SK-N-SH (cell line): ENCODE measurements at regions not wholly inside any gene's neighbourhood (a gene's known extent, or its start where the extent isn't known, plus 50 kb on each side); places are given as distances from the start of the nearest gene placed in this dataset.

Source experiments
- CTCF ChIA-PET: fragments of 300-600, 350-600 bp; formaldehyde crosslinking; extraction: SDS; loops from one replicate; lab custom pipeline; 2021; lab: Yijun Ruan, JAX
- POLR2A ChIA-PET: fragments of 350-600 bp; sonication (Branson Sonifier 250); formaldehyde crosslinking; extraction: SDS; loops from one replicate; lab custom pipeline; 2020; ENCODE audit warnings: antibody characterized with exemption, inconsistent platforms; lab: Yijun Ruan, JAX
- DNase-seq: peaks from one replicate; pipeline ENCODE4 v3.0.0; 2012
- H2AFZ ChIP-seq: fragments of 200-600 bp; sonication (generic); 2 replicates; pipeline ENCODE4 v1.8.1; 2016; ENCODE audit warnings: antibody characterized with exemption, mild to moderate bottlenecking, low read depth
- H3F3A ChIP-seq: fragments of 200-600 bp; sonication (generic); replicated peaks from 2 replicates; pipeline ENCODE3; 2016; ENCODE audit warnings: antibody characterized with exemption, mild to moderate bottlenecking; ENCODE audit not compliant: insufficient read depth
- H3K27ac ChIP-seq, 2 experiments: fragments of 200-500 bp in 1 of 2; fragments of 200-600 bp in 1 of 2; sonication (Bioruptor generic) in 1 of 2; sonication (generic), shearing (Covaris generic) in 1 of 2; 2 replicates each; pipeline versions ENCODE4 v1.5.1 to v1.6.1; 2014 to 2016; ENCODE audit warnings: low read depth in 2 of 2, inconsistent platforms in 1 of 2, low read length in 1 of 2, mild to moderate bottlenecking in 1 of 2, mixed read lengths in 1 of 2
- H3K27me3 ChIP-seq: fragments of 200-600 bp; sonication (generic), shearing (Covaris generic); 2 replicates; pipeline ENCODE4 v1.6.1; 2016; ENCODE audit warnings: mixed run types; ENCODE audit not compliant: insufficient read depth
- H3K36me3 ChIP-seq, 2 experiments: fragments of 200-500 bp in 1 of 2; fragments of 200-600 bp in 1 of 2; sonication (Bioruptor generic) in 1 of 2; sonication (generic) in 1 of 2; replicated peaks in 1 of 2; 2 replicates each; pipeline versions ENCODE3 to v1.5.1; 2014 to 2016; ENCODE audit warnings: low read length in 1 of 2, mild to moderate bottlenecking in 1 of 2; ENCODE audit not compliant: insufficient read depth in 2 of 2, control insufficient read depth in 1 of 2
- H3K4me1 ChIP-seq, 2 experiments: fragments of 200-500 bp in 1 of 2; fragments of 200-600 bp in 1 of 2; sonication (Bioruptor generic) in 1 of 2; sonication (generic), shearing (Covaris generic) in 1 of 2; 2 replicates each; pipeline versions ENCODE4 v1.5.1 to v1.6.1; 2014 to 2016; ENCODE audit warnings: low read depth in 1 of 2, low read length in 1 of 2, mixed run types in 1 of 2; ENCODE audit not compliant: insufficient read depth in 2 of 2, control insufficient read depth in 1 of 2
- H3K4me2 ChIP-seq: fragments of 200-600 bp; sonication (generic), shearing (Covaris generic); 2 replicates; pipeline ENCODE4 v1.6.1; 2017; ENCODE audit warnings: mixed run types
- H3K4me3 ChIP-seq, 2 experiments: fragments of 200-500 bp in 1 of 2; fragments of 200-600 bp in 1 of 2; sonication (Bioruptor generic) in 1 of 2; sonication (generic), shearing (Covaris generic) in 1 of 2; 2 replicates each; pipeline versions ENCODE4 v1.5.1 to v1.8.1; 2014 to 2016; ENCODE audit warnings: low read depth in 2 of 2, inconsistent platforms in 1 of 2, low read length in 1 of 2, mild to moderate bottlenecking in 1 of 2, mixed read lengths in 1 of 2, moderate library complexity in 1 of 2
- H3K79me2 ChIP-seq: fragments of 200-600 bp; sonication (generic); 2 replicates; pipeline ENCODE4 v1.8.1; 2017; ENCODE audit warnings: mild to moderate bottlenecking; ENCODE audit not compliant: insufficient read depth
- H3K9ac ChIP-seq: fragments of 200-600 bp; sonication (generic); 2 replicates; pipeline ENCODE4 v1.6.1; 2017; ENCODE audit warnings: mixed run types
- H3K9me2 ChIP-seq: fragments of 200-600 bp; sonication (generic); 2 replicates; pipeline ENCODE4 v1.6.1; 2017; ENCODE audit warnings: mixed run types
- H3K9me3 ChIP-seq: fragments of 200-600 bp; sonication (generic); 2 replicates; pipeline ENCODE4 v1.6.1; 2017; ENCODE audit warnings: mixed run types, mild to moderate bottlenecking, moderate library complexity
- H4K20me1 ChIP-seq: fragments of 200-600 bp; sonication (generic); 2 replicates; pipeline ENCODE4 v1.6.1; 2017; ENCODE audit warnings: mild to moderate bottlenecking, mixed run types; ENCODE audit not compliant: insufficient read depth
- CTCF ChIP-seq: fragments of 200-600 bp; sonication (generic); IDR thresholded peaks from 2 replicates; pipeline ENCODE4 v1.6.1; 2017; ENCODE audit warnings: antibody characterized with exemption, mild to moderate bottlenecking, moderate library complexity
- ELF1 ChIP-seq: IDR thresholded peaks from 2 replicates; pipeline ENCODE4 v1.4.0; 2012
- EP300 ChIP-seq, 2 experiments: IDR thresholded peaks; 2 replicates each; pipeline versions ENCODE4 v1.4.0 to v1.6.1; 2012; ENCODE audit warnings: borderline replicate concordance in 1 of 2, low read depth in 1 of 2, low read length in 1 of 2
- EZH2phosphoT487 ChIP-seq: fragments of 200-600 bp; sonication (generic); IDR thresholded peaks from 2 replicates; pipeline ENCODE4 v1.6.1; 2017; ENCODE audit warnings: low read depth, mixed run types, mild to moderate bottlenecking, antibody characterized with exemption, moderate library complexity, borderline replicate concordance
- FOSL2 ChIP-seq: IDR thresholded peaks from 2 replicates; pipeline ENCODE4 v1.4.0; 2012; ENCODE audit warnings: low read depth, mild to moderate bottlenecking, moderate library complexity, borderline replicate concordance
- FOXJ3 ChIP-seq: sonication (generic); formaldehyde crosslinking; IDR thresholded peaks from 2 replicates; pipeline ENCODE4 v1.5.1; 2020; ENCODE audit warnings: mild to moderate bottlenecking, missing genetic modification reagents
- FOXM1 ChIP-seq: IDR thresholded peaks from 2 replicates; pipeline ENCODE4 v1.4.0; 2012; ENCODE audit warnings: low read depth, mild to moderate bottlenecking
- GABPA ChIP-seq: IDR thresholded peaks from 2 replicates; pipeline ENCODE4 v1.4.0; 2012; ENCODE audit warnings: low read depth, mild to moderate bottlenecking
- GATA2 ChIP-seq: sonication (generic); formaldehyde crosslinking; IDR thresholded peaks from 2 replicates; pipeline ENCODE4 v1.5.0; 2020; ENCODE audit warnings: mild to moderate bottlenecking, missing genetic modification reagents
- IRF3 ChIP-seq: fragments of 150-350 bp; IDR thresholded peaks from 2 replicates; pipeline ENCODE4 v1.6.1; 2016; ENCODE audit warnings: mild to moderate bottlenecking, low read depth, low read length
- JUND ChIP-seq: IDR thresholded peaks from 2 replicates; pipeline ENCODE4 v1.4.0; 2012
- MAX ChIP-seq: IDR thresholded peaks from 2 replicates; pipeline ENCODE4 v1.4.0; 2012; ENCODE audit warnings: low read depth
- MXI1 ChIP-seq: IDR thresholded peaks from 2 replicates; pipeline ENCODE4 v1.6.1; 2012; ENCODE audit warnings: mild to moderate bottlenecking, low read depth, low read length, improper control_type of control experiment
- NFIC ChIP-seq: IDR thresholded peaks from 2 replicates; pipeline ENCODE4 v1.4.0; 2012; ENCODE audit warnings: borderline replicate concordance
- PBX3 ChIP-seq: IDR thresholded peaks from 2 replicates; pipeline ENCODE4; 2012
- POLR2AphosphoS5 ChIP-seq: IDR thresholded peaks from 2 replicates; pipeline ENCODE4 v1.6.1; 2012; ENCODE audit warnings: low read depth, low read length
- RXRA ChIP-seq: IDR thresholded peaks from 2 replicates; pipeline ENCODE4 v1.4.0; 2012; ENCODE audit warnings: low read depth, mild to moderate bottlenecking, borderline replicate concordance
- SMC3 ChIP-seq: IDR thresholded peaks from 2 replicates; pipeline ENCODE4 v1.6.1; 2012; ENCODE audit warnings: low read depth, low read length, improper control_type of control experiment
- TAF1 ChIP-seq: IDR thresholded peaks from 2 replicates; pipeline ENCODE4 v1.6.1; 2012; ENCODE audit warnings: low read depth, mild to moderate bottlenecking, low read length, moderate library complexity, borderline replicate concordance
- TEAD4 ChIP-seq: IDR thresholded peaks from 2 replicates; pipeline ENCODE4 v1.4.0; 2012; ENCODE audit warnings: mild to moderate bottlenecking, borderline replicate concordance; ENCODE audit not compliant: insufficient read depth
- YY1 ChIP-seq: IDR thresholded peaks from 2 replicates; pipeline ENCODE4 v1.4.0; 2012; ENCODE audit warnings: low read depth, mild to moderate bottlenecking
- WGBS: methylation state at CpG from one replicate; pipeline ENCODE4 v1.1.6; 2017; ENCODE audit warnings: low lambda C conversion rate; 5-methylcytosine and 5-hydroxymethylcytosine counted together

- WGBS: 77% methylated on average over 6 of the region's 6 CpGs
- Histone ChIP-seq H3K79me2 (no peaks in the 10 kb centered on the region), H3K9me2 (no peaks in the 10 kb centered on the region), H3K4me1 (peaks cover 0 to 6% of the 10 kb centered on the region in 2 experiments; a peak in 1 of 4 replicates), H3K9ac (no peak overlapping the region), H3K27me3 (no peaks in the 10 kb centered on the region), H3K36me3 (no peaks in the 10 kb centered on the region), H3K27ac (no peak overlapping the region), H3K9me3 (no peaks in the 10 kb centered on the region), H4K20me1 (no peaks in the 10 kb centered on the region), H3K4me2 (no peak overlapping the region), H3K4me3 (no peak overlapping the region), H2AFZ (no peak overlapping the region), H3F3A (no peaks in the 10 kb centered on the region)
- no peak for TF ChIP-seq GATA2 (CRISPR knock-in tag)
- TF ChIP-seq MXI1: no peak
- no peak for TF ChIP-seq JUND
- TF ChIP-seq PBX3: no peak
- TF ChIP-seq NFIC: no peak
- no peak for TF ChIP-seq ELF1
- TF ChIP-seq RXRA: no peak
- no peak for TF ChIP-seq POLR2AphosphoS5
- TF ChIP-seq FOXJ3 (CRISPR knock-in tag): no peak
- no peak for TF ChIP-seq CTCF
- no peak for TF ChIP-seq GABPA
- no peak for TF ChIP-seq MAX
- no peak for TF ChIP-seq FOXM1
- no peak for TF ChIP-seq YY1
- TF ChIP-seq SMC3: no peak
- DNase-seq: no peak
- CTCF ChIA-PET: no interaction called here
- POLR2A ChIA-PET: no interaction called here
Measured at GRCh38 chr14:86782092-86782580, 1210.8 kb downstream of the GALC start.

- no peak overlapping the region for H2AFZ ChIP-seq
- no peak overlapping the region for H3K9ac ChIP-seq
- H3K36me3 ChIP-seq: no peaks in the 10 kb centered on the region
- CTCF ChIA-PET: no interaction called here
- no peaks in the 10 kb centered on the region for H3F3A ChIP-seq
- H3K27ac ChIP-seq: no peak overlapping the region
- no peak for DNase-seq
- TF ChIP-seq GATA2 (CRISPR knock-in tag): no peak
- TF ChIP-seq TEAD4: no peak
- no peak for TF ChIP-seq TAF1
- no peak for TF ChIP-seq EP300 (IDR thresholded peaks at IDR 0.05; ENCODE audit: borderline replicate concordance in 1 of 2, low read depth in 1 of 2, low read length in 1 of 2)
- TF ChIP-seq JUND: no peak
- TF ChIP-seq FOSL2: no peak
- TF ChIP-seq NFIC: no peak
- no peak for TF ChIP-seq RXRA
- TF ChIP-seq EZH2phosphoT487: no peak
- no peak for TF ChIP-seq IRF3
- H3K4me3 ChIP-seq: no peak overlapping the region
- no peaks in the 10 kb centered on the region for H3K9me2 ChIP-seq
- POLR2A ChIA-PET: no interaction called here
- H3K27me3 ChIP-seq: no peaks in the 10 kb centered on the region
- H3K4me1 ChIP-seq: peaks cover 0 to 6% of the 10 kb centered on the region in 2 experiments; a peak in 1 of 4 replicates
- no peaks in the 10 kb centered on the region for H3K9me3 ChIP-seq
- 19% methylated on average over 1 of the region's 1 CpG for WGBS
- no peaks in the 10 kb centered on the region for H4K20me1 ChIP-seq
- no peaks in the 10 kb centered on the region for H3K79me2 ChIP-seq
- H3K4me2 ChIP-seq: no peak overlapping the region
Measured at GRCh38 chr14:86780876-86781510, 1212.0 kb downstream of the GALC start.
